CD8-positive, alpha-beta memory T cell (primary cell): ENCODE measurements at regions not wholly inside any gene's neighbourhood (a gene's known extent, or its start where the extent isn't known, plus 50 kb on each side); places are given as distances from the start of the nearest gene placed in this dataset.

Experiments
- CTCF ChIA-PET: fragments of 350-600 bp; sonication (Branson Sonifier 250); formaldehyde crosslinking; loops from one replicate; lab custom pipeline; 2021; ENCODE audit warnings: antibody characterized with exemption; lab: Charles Lee
- POLR2A ChIA-PET: fragments of 350-600 bp; sonication (Branson Sonifier 250); formaldehyde crosslinking; loops from one replicate; lab custom pipeline; 2021; ENCODE audit warnings: antibody characterized with exemption; lab: Charles Lee
- DNase-seq, 5 donors: peaks; one replicate each; pipeline versions ENCODE4 v3.0.0 to v3.0.0-alpha.2; 2020 to 2022; ENCODE audit warnings: mixed read lengths in 1 of 5
- H3K27ac ChIP-seq: one replicate; pipeline ENCODE4 v1.7.0; 2013; ENCODE audit warnings: low read depth, mild to moderate bottlenecking, low read length, moderate library complexity
- H3K27me3 ChIP-seq: 2 replicates; pipeline ENCODE4 v1.7.0; 2013; ENCODE audit warnings: low read length, mild to moderate bottlenecking; ENCODE audit not compliant: insufficient read depth, poor library complexity, severe bottlenecking
- H3K36me3 ChIP-seq: 2 replicates; pipeline ENCODE4 v1.7.0; 2013; ENCODE audit warnings: mild to moderate bottlenecking, low read length, moderate library complexity; ENCODE audit not compliant: insufficient read depth
- H3K4me1 ChIP-seq: 2 replicates; pipeline ENCODE4 v1.7.0; 2013; ENCODE audit warnings: mild to moderate bottlenecking, low read length, moderate library complexity; ENCODE audit not compliant: insufficient read depth
- H3K4me3 ChIP-seq: 2 replicates; pipeline ENCODE4 v1.7.0; 2013; ENCODE audit warnings: mild to moderate bottlenecking, low read length
- H3K9me3 ChIP-seq: 2 replicates; pipeline ENCODE4 v1.7.0; 2013; ENCODE audit warnings: mild to moderate bottlenecking, low read length
- H3K27ac Mint-ChIP-seq, 8 donors: one replicate each; pipeline ENCODE4 v1.8.0; 2020 to 2021; ENCODE audit warnings: mixed read lengths in 8 of 8, mild to moderate bottlenecking in 6 of 8, inconsistent platforms in 3 of 8, moderate library complexity in 3 of 8
- H3K27me3 Mint-ChIP-seq, 2 donors: one replicate each; pipeline ENCODE4 v1.8.0; 2020 to 2021; ENCODE audit warnings: mixed read lengths in 2 of 2, mild to moderate bottlenecking in 1 of 2, moderate library complexity in 1 of 2
- H3K36me3 Mint-ChIP-seq, 3 donors: one replicate each; pipeline ENCODE4 v1.8.0; 2020 to 2021; ENCODE audit warnings: mixed read lengths in 3 of 3, inconsistent platforms in 1 of 3, mild to moderate bottlenecking in 1 of 3
- H3K4me1 Mint-ChIP-seq, 3 donors: one replicate each; pipeline ENCODE4 v1.8.0; 2020 to 2021; ENCODE audit warnings: mixed read lengths in 3 of 3, inconsistent platforms in 1 of 3, mild to moderate bottlenecking in 1 of 3
- H3K4me3 Mint-ChIP-seq, 7 donors: one replicate each; pipeline ENCODE4 v1.8.0; 2020 to 2021; ENCODE audit warnings: mixed read lengths in 7 of 7, mild to moderate bottlenecking in 6 of 7, moderate library complexity in 4 of 7, inconsistent platforms in 2 of 7
- H3K9me3 Mint-ChIP-seq, 5 donors: one replicate each; pipeline ENCODE4 v1.8.0; 2020 to 2022; ENCODE audit warnings: mixed read lengths in 5 of 5, mild to moderate bottlenecking in 3 of 5, moderate library complexity in 2 of 5, inconsistent platforms in 1 of 5

DNA sequence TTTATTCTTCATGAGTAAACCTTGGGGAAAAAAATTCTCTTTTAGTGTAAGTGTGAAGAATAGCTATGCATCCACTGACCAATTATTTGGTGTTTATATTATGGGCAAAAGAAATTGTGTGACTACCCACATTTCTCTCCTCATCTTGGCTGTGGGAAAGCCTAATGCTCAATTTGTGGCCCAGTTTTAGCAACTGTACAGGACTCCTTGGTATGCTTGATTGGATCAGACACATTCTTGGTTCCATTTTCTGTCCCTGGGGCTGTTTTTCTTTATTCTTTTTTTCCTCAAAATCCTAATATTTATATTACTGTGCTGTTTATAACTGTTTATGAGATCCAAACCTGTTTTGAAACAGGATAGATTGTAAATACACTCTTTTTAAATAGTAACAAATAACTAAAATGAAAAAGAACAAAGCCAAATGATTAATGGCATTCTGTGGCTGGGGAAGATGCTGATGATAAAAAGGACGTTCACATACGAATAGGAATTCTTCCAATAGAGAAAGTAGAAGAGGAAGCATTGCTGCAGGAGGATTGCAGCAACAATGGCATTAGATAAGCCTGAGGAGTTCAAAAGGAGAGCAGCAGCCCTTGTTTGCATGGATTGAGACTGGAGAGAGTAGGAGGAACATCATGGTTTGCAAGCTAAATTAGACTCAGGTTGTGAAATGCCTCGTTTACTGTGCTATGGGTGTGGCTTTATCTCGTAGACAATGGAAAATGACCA, 580.5 kb downstream of the INHBA start:
- Histone ChIP-seq H3K36me3 (no peaks in the 10 kb centered on the region), H3K9me3 (no peaks in the 10 kb centered on the region), H3K27me3 (no peaks in the 10 kb centered on the region), H3K4me1 (no peaks in the 10 kb centered on the region), H3K4me3 (no peak overlapping the region), H3K27ac (no peak overlapping the region)
- no peak for DNase-seq
- ChIA-PET POLR2A (no interaction called here), CTCF (no interaction called here)
- Mint-ChIP-seq H3K4me3 (no peak overlapping the region), H3K4me1 (no peaks in the 10 kb centered on the region), H3K27me3 (no peaks in the 10 kb centered on the region), H3K36me3 (no peaks in the 10 kb centered on the region), H3K9me3 (peaks cover 2 to 13% (median 6%) of the 10 kb centered on the region in 5 donors), H3K27ac (no peak overlapping the region)

DNA sequence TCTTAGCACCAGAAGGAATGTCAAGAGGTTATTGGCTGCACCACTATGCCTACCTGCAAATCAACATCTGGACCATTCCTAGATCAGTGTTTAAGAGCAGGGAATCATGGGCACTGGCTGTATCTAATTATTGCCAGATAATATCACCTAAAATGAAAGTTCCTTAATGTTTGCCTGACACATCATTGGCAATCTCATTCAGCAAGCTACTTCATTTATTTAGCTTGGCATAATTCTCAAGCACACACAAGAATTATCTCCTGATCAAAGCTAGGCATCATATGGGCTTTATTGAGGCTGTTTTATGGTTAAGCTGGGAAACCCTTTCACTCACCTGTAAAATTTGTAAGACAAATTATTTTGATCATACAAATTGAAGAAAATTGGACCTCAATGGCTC, 581.7 kb downstream of the INHBA start:
- no peaks in the 10 kb centered on the region for H3K36me3 Mint-ChIP-seq
- Histone ChIP-seq H3K4me3 (no peak overlapping the region), H3K27ac (no peak overlapping the region), H3K4me1 (no peaks in the 10 kb centered on the region), H3K27me3 (no peaks in the 10 kb centered on the region), H3K9me3 (no peaks in the 10 kb centered on the region), H3K36me3 (no peaks in the 10 kb centered on the region)
- DNase-seq: no peak
- no peaks in the 10 kb centered on the region for H3K4me1 Mint-ChIP-seq
- POLR2A ChIA-PET: no interaction called here
- no peak overlapping the region for H3K27ac Mint-ChIP-seq
- peaks cover 2 to 13% (median 8%) of the 10 kb centered on the region in 5 donors for H3K9me3 Mint-ChIP-seq
- CTCF ChIA-PET: no interaction called here
- no peak overlapping the region for H3K4me3 Mint-ChIP-seq
- no peaks in the 10 kb centered on the region for H3K27me3 Mint-ChIP-seq

DNA sequence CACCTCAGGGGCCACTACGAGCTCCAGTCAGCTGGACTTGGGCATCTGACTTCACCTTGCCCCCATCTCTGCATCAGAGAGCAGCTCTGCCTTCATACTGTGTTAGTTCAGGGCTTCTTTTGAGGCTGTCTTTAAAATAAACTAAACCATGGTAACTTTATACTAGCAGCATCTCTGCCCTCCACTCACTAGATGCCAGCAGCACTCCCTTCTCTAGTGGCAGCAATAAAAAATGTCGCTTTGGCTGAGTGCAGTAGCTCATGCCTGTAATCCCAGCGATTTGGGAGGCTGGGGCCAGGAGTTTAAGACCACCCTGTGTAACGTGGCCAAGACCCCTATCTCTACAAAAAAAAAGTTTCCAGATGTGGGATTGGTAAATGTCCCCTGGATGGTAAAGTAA, 584.4 kb downstream of the INHBA start:
- no peak overlapping the region for H3K27ac ChIP-seq
- Mint-ChIP-seq H3K4me1 (no peaks in the 10 kb centered on the region), H3K36me3 (no peaks in the 10 kb centered on the region)

DNA sequence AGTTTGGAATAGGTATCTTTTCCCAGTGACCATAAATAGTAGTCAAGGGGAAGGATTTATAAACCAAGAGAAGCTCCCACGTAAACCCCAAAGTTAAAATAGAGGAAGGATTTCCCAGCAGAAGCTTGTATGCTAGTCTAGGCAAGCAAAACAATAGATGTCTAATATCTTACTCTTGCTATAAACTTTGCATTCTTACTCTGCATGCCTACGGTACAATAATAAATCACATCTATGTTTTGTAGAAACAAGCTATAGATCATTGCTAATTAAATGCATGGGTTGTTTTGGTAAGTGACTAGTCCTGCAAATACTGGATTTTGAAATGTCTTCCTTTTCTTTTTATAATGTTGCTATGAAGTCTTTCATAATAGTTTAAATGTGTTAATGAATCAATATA, 585.5 kb downstream of the INHBA start:
- no peak overlapping the region for H3K27ac Mint-ChIP-seq
- peaks cover 4 to 13% (median 8%) of the 10 kb centered on the region in 5 donors for H3K9me3 Mint-ChIP-seq
- H3K36me3 Mint-ChIP-seq: no peaks in the 10 kb centered on the region
- no peaks in the 10 kb centered on the region for H3K36me3 ChIP-seq
- no peak overlapping the region for H3K27ac ChIP-seq
- H3K4me3 Mint-ChIP-seq: no peak overlapping the region
- H3K27me3 ChIP-seq: no peaks in the 10 kb centered on the region
- H3K27me3 Mint-ChIP-seq: no peaks in the 10 kb centered on the region
- CTCF ChIA-PET: no interaction called here
- H3K9me3 ChIP-seq: no peaks in the 10 kb centered on the region
- no peaks in the 10 kb centered on the region for H3K4me1 Mint-ChIP-seq
- POLR2A ChIA-PET: no interaction called here
- no peak for DNase-seq
- H3K4me3 ChIP-seq: no peak overlapping the region
- H3K4me1 ChIP-seq: no peaks in the 10 kb centered on the region

More for the DNA sequence above, 584.4 kb downstream of the INHBA start:
- H3K27ac Mint-ChIP-seq: no peak overlapping the region
- Histone ChIP-seq H3K9me3 (no peaks in the 10 kb centered on the region), H3K27me3 (no peaks in the 10 kb centered on the region), H3K36me3 (no peaks in the 10 kb centered on the region), H3K4me3 (no peak overlapping the region), H3K4me1 (no peaks in the 10 kb centered on the region)
- no peaks in the 10 kb centered on the region for H3K27me3 Mint-ChIP-seq
- peaks cover 4 to 13% (median 9%) of the 10 kb centered on the region in 5 donors for H3K9me3 Mint-ChIP-seq
- ChIA-PET POLR2A (no interaction called here), CTCF (no interaction called here)
- H3K4me3 Mint-ChIP-seq: no peak overlapping the region
- DNase-seq: no peak

DNA sequence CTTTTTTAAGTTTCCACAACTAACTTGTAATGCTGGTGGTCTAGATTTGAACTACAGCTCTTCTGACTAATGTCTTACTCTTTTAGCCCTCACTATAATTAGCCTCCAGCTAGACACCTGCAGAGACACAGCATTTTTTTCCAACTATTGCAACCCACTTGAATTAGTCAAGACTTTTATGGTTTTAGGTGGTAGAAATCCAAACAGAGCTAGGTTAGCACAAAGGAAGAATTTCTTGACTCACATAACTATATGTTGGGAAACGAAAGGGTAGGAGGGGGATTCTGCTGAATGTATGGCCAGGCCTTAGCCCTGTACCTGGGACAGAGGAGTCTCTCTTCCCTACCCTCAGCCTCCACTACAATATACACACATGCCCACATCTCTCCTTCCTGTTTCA, 586.1 kb downstream of the INHBA start:
- Histone ChIP-seq H3K36me3 (no peaks in the 10 kb centered on the region), H3K27ac (no peak overlapping the region), H3K4me1 (no peaks in the 10 kb centered on the region), H3K4me3 (no peak overlapping the region), H3K9me3 (no peaks in the 10 kb centered on the region), H3K27me3 (no peaks in the 10 kb centered on the region)
- no peaks in the 10 kb centered on the region for H3K4me1 Mint-ChIP-seq
- ChIA-PET POLR2A (no interaction called here), CTCF (no interaction called here)
- no peaks in the 10 kb centered on the region for H3K36me3 Mint-ChIP-seq
- peaks cover 4 to 15% (median 8%) of the 10 kb centered on the region in 5 donors for H3K9me3 Mint-ChIP-seq
- no peak overlapping the region for H3K4me3 Mint-ChIP-seq
- H3K27me3 Mint-ChIP-seq: no peaks in the 10 kb centered on the region
- DNase-seq: no peak
- no peak overlapping the region for H3K27ac Mint-ChIP-seq

DNA sequence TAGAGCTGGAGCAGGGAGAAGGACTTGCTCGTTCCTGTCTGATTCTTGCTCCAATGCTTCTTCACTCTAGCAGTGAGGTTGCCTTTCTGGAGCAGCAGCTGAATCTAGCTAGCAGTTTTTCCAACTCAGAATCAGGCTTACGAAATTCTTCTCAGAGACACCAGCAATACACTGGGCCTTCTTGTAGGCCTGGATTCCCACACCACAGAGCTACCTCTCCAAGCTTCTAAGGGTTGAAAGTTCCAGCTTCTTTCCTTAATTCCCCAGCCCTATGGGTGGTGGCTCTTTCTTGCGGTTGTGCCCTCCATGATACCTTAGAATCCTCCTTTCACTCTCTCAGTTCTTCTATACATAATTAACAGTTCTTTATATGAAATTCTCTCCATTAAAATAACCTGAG, 586.6 kb downstream of the INHBA start:
- no peaks in the 10 kb centered on the region for H3K4me1 Mint-ChIP-seq
- CTCF ChIA-PET: no interaction called here

DNA sequence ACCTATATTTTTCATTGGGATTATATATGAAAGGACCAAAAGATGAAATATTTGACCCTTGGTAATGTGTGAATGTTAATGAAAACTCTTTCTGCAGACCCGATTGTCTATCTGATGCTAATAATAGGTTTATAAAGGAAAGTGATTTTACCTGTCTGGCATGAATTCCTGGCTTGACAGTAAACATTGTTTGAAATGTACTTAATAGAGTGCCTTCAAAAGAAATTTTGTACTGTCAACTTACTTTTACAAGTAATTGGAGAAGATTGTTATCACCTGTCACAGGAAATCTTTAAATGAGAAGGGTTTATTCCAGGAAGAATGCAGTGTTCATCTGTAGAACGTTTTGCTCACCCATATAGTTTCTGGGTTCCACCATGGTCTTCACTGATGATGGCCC, 588.2 kb downstream of the INHBA start:
- Mint-ChIP-seq H3K27ac (no peak overlapping the region), H3K4me3 (no peak overlapping the region), H3K27me3 (no peaks in the 10 kb centered on the region), H3K9me3 (peaks cover 2 to 13% (median 5%) of the 10 kb centered on the region in 5 donors), H3K36me3 (no peaks in the 10 kb centered on the region), H3K4me1 (no peaks in the 10 kb centered on the region)
- H3K9me3 ChIP-seq: no peaks in the 10 kb centered on the region
- H3K36me3 ChIP-seq: no peaks in the 10 kb centered on the region
- ChIA-PET POLR2A (no interaction called here), CTCF (no interaction called here)
- DNase-seq: no peak
- H3K27ac ChIP-seq: no peak overlapping the region
- no peaks in the 10 kb centered on the region for H3K27me3 ChIP-seq
- no peaks in the 10 kb centered on the region for H3K4me1 ChIP-seq
- H3K4me3 ChIP-seq: no peak overlapping the region

More for the DNA sequence above, 586.6 kb downstream of the INHBA start:
- no peaks in the 10 kb centered on the region for H3K36me3 Mint-ChIP-seq
- no peak for DNase-seq
- H3K27ac Mint-ChIP-seq: no peak overlapping the region
- Histone ChIP-seq H3K36me3 (no peaks in the 10 kb centered on the region), H3K4me3 (no peak overlapping the region), H3K27ac (no peak overlapping the region), H3K4me1 (no peaks in the 10 kb centered on the region), H3K27me3 (no peaks in the 10 kb centered on the region), H3K9me3 (no peaks in the 10 kb centered on the region)
- no peaks in the 10 kb centered on the region for H3K27me3 Mint-ChIP-seq
- no peak overlapping the region for H3K4me3 Mint-ChIP-seq
- peaks cover 4 to 19% (median 8%) of the 10 kb centered on the region in 5 donors for H3K9me3 Mint-ChIP-seq
- POLR2A ChIA-PET: no interaction called here

DNA sequence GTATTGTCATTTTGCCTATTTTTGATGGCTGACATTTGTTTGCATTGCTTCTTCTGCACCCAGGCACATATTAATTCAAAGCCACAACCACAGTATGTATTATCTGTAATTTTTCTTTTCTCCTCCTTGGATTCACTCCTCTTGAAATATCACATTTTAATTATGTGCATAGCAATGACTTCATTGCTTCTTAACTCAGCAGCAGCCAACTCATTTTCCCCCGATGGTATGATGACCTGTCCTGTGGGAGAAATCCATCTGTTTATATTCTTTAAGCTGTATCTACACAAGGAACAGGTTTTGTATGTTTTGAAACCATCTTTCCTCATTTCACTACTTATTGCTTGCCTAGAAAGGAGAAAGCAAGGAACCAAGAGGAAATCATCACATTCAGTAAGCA, 588.8 kb downstream of the INHBA start:
- Mint-ChIP-seq H3K36me3 (no peaks in the 10 kb centered on the region), H3K9me3 (peaks cover 0 to 14% (median 5%) of the 10 kb centered on the region in 5 donors), H3K4me1 (no peaks in the 10 kb centered on the region), H3K27ac (no peak overlapping the region), H3K4me3 (no peak overlapping the region), H3K27me3 (no peaks in the 10 kb centered on the region)
- no peaks in the 10 kb centered on the region for H3K27me3 ChIP-seq
- H3K9me3 ChIP-seq: no peaks in the 10 kb centered on the region
- ChIA-PET CTCF (no interaction called here), POLR2A (no interaction called here)
- no peaks in the 10 kb centered on the region for H3K4me1 ChIP-seq
- no peak overlapping the region for H3K27ac ChIP-seq
- no peaks in the 10 kb centered on the region for H3K36me3 ChIP-seq
- no peak overlapping the region for H3K4me3 ChIP-seq
- no peak for DNase-seq
